Pancreas (tissue), 10 donors: ENCODE measurements at regions not wholly inside any gene's neighbourhood (a gene's known extent, or its start where the extent isn't known, plus 50 kb on each side); places are given as distances from the start of the nearest gene placed in this dataset.

ENCODE experiments used
- ATAC-seq, 4 donors: fragments of 200-7000 bp; cut with Tn5 transposase; one replicate each; pipeline versions ENCODE4 v1.8.0 to v1.9.1; 2020; ENCODE audit warnings: mild to moderate bottlenecking in 4 of 4, moderate library complexity in 4 of 4
- DNase-seq, 6 donors: peaks; one replicate each; pipeline ENCODE4 v3.0.0-alpha.2; 2020
- FAIRE-seq: peaks from 2 replicates; lab custom pipeline; 2012; peaks lifted over from hg19 to GRCh38; lab: Jason Lieb, UNC
- H3K27ac ChIP-seq, 4 donors: fragments of 200-600 bp; sonication (generic); 1 replicate in 3 of 4; 2 replicates in 1 of 4; pipeline versions ENCODE4 v1.5.0 to v1.8.0; 2020
- H3K27me3 ChIP-seq, 4 donors: fragments of 200-600 bp; one replicate each; pipeline ENCODE4 v1.8.0; 2021
- H3K36me3 ChIP-seq, 3 donors: fragments of 200-600 bp; sonication (generic) in 1 of 3; one replicate each; pipeline versions ENCODE4 v1.5.0 to v1.8.0; 2020 to 2021
- H3K4me1 ChIP-seq, 3 donors: fragments of 200-600 bp; one replicate each; pipeline ENCODE4 v1.8.0; 2021
- H3K4me3 ChIP-seq, 4 donors: fragments of 200-600 bp; sonication (generic) in 2 of 4; one replicate each; pipeline versions ENCODE4 v1.5.0 to v1.8.0; 2020 to 2021
- H3K9me3 ChIP-seq, 4 donors: fragments of 200-600 bp; one replicate each; pipeline ENCODE4 v1.8.0; 2021
- CTCF ChIP-seq, 4 donors: fragments of 200-600 bp; sonication (generic) in 3 of 4; IDR thresholded peaks; one replicate each; pipeline versions ENCODE4 v1.5.0 to v1.8.0; 2021; ENCODE audit warnings: antibody characterized with exemption in 4 of 4
- WGBS, 2 donors: extraction: QIAGEN DNeasy Blood & Tissue Kit; methylation state at CpG; one replicate each; pipeline ENCODE4 v1.1.7; 2013; 5-methylcytosine and 5-hydroxymethylcytosine counted together
- intact Hi-C, 3 donors: fragments of 100-400 bp; cut with DNase I; formaldehyde crosslinking; loops; one replicate each; pipeline versions ENCODE4 v1.11.1 to v1.14.2; 2022
- donor health status: healthy with polysubstance abuse.
- donor health status: DM: no; HTN: no; CAD: no; lungs with moderate emphysema.
- donor health status: DM: no; HTN: no; CAD: no.
- donor health status: control.
- donor health status: control.
- donor health status: Bipolar disorder and iron deficiency.
- donor health status: DM: yes; HTN: yes; CAD: no.
- donor health status: DM: no; HTN: no; CAD: no.
- donor health status: DM: no; HTN: no; CAD: no.
- donor health status: DM: yes; HTN: yes; CAD: no.

GRCh38 chr6:22673474-22673873 is 104.1 kb downstream of the HDGFL1 start:
- H3K27ac ChIP-seq: no peak overlapping the region
- no peaks in the 10 kb centered on the region for H3K4me1 ChIP-seq
- FAIRE-seq (no peak), ATAC-seq (no peak), DNase-seq (no peak)
- H3K27me3 ChIP-seq: no peaks in the 10 kb centered on the region
- TF ChIP-seq CTCF (IDR thresholded peaks at IDR 0.05): no peak
- no peaks in the 10 kb centered on the region for H3K36me3 ChIP-seq
- WGBS, 2 donors: 82% methylated on average over 3 of the region's 3 CpGs
- no peaks in the 10 kb centered on the region for H3K9me3 ChIP-seq
- intact Hi-C loops: no loop called here
- no peak overlapping the region for H3K4me3 ChIP-seq

- no peak overlapping the region for H3K4me3 ChIP-seq
- no peaks in the 10 kb centered on the region for H3K9me3 ChIP-seq
- H3K27ac ChIP-seq: no peak overlapping the region
- FAIRE-seq (no peak), ATAC-seq (no peak), DNase-seq (no peak)
- no peaks in the 10 kb centered on the region for H3K27me3 ChIP-seq
- TF ChIP-seq CTCF (IDR thresholded peaks at IDR 0.05): no peak
- intact Hi-C loops: no loop called here
- H3K36me3 ChIP-seq: no peaks in the 10 kb centered on the region
- no peaks in the 10 kb centered on the region for H3K4me1 ChIP-seq
- 90% methylated on average over 7 of the region's 7 CpGs for WGBS, 2 donors
Observed at GRCh38 chr6:22680950-22681349, 111.6 kb downstream of the HDGFL1 start.

- 66 to 70% methylated on average over 3 of the region's 3 CpGs for WGBS, 2 donors
- Histone ChIP-seq H3K4me3 (no peak overlapping the region), H3K4me1 (no peaks in the 10 kb centered on the region), H3K9me3 (no peaks in the 10 kb centered on the region), H3K36me3 (no peaks in the 10 kb centered on the region), H3K27ac (no peak overlapping the region), H3K27me3 (no peaks in the 10 kb centered on the region)
- TF ChIP-seq CTCF (IDR thresholded peaks at IDR 0.05): no peak
- intact Hi-C loops: no loop called here
- FAIRE-seq: no peak
- ATAC-seq: no peak
- DNase-seq: no peak
Observed at GRCh38 chr6:22681761-22682160, 112.4 kb downstream of the HDGFL1 start.

GRCh38 chr6:22682979-22683378 is 113.6 kb downstream of the HDGFL1 start:
- H3K27me3 ChIP-seq: no peaks in the 10 kb centered on the region
- no peaks in the 10 kb centered on the region for H3K9me3 ChIP-seq
- no peaks in the 10 kb centered on the region for H3K4me1 ChIP-seq
- no peak for ATAC-seq
- WGBS, 2 donors: 71 to 80% methylated on average over 6 of the region's 6 CpGs
- H3K36me3 ChIP-seq: no peaks in the 10 kb centered on the region
- TF ChIP-seq CTCF (IDR thresholded peaks at IDR 0.05): no peak
- no peak overlapping the region for H3K4me3 ChIP-seq
- no peak for FAIRE-seq
- no peak for DNase-seq
- H3K27ac ChIP-seq: no peak overlapping the region
- intact Hi-C loops: no loop called here

GRCh38 chr6:22690446-22690845 is 121.1 kb downstream of the HDGFL1 start:
- no peak for ATAC-seq
- Histone ChIP-seq H3K27me3 (no peaks in the 10 kb centered on the region), H3K4me3 (no peak overlapping the region), H3K36me3 (no peaks in the 10 kb centered on the region), H3K4me1 (no peaks in the 10 kb centered on the region), H3K9me3 (no peaks in the 10 kb centered on the region), H3K27ac (no peak overlapping the region)
- 96% methylated on average over 2 of the region's 2 CpGs for WGBS, 2 donors
- no peak for DNase-seq
- intact Hi-C loops: no loop called here
- TF ChIP-seq CTCF (IDR thresholded peaks at IDR 0.05): no peak
- no peak for FAIRE-seq
